ENCODE measurements at regions not wholly inside any gene's neighbourhood (a gene's known extent, or its start where the extent isn't known, plus 50 kb on each side); places are given as distances from the start of the nearest gene placed in this dataset.

DNA sequence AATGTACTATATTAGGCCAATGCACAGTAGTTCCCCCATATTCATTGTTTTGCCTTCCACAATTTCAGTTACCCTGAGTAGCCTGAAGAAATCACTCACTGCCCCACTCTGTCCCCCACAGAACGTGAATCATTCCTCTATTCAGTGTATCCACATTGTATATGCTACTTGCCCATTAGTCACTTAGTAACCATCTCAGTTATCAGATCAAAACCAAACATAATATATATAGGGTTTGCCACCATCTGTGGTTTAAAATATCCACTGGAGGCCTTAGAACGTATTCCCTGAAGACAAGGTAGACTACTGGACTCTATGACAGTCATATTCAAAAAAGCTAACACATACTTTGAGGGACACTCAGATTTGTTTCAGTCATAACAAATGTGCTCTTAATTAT is 465.7 kb upstream of the RGMB start:
- Histone ChIP-seq H3K79me2 (ENCODE audit: insufficient read depth, low read length) (no peaks in the 10 kb centered on the region), H3K4me3 (replicated peaks in 1 of 3; ENCODE audit: low read depth in 2 of 3, low read length in 3 of 3) (no peak overlapping the region), H3K27ac (ENCODE audit: low read depth in 1 of 2, low read length in 2 of 2) (no peak overlapping the region), H3K4me2 (replicated peaks; ENCODE audit: extremely low read depth, low read length, poor library complexity, severe bottlenecking) (no peak overlapping the region), H3K27me3 (ENCODE audit: control insufficient read depth in 2 of 2, insufficient read depth in 2 of 2, low read length in 2 of 2) (no peaks in the 10 kb centered on the region), H3K4me1 (ENCODE audit: control insufficient read depth in 1 of 2, insufficient read depth in 2 of 2, low read length in 2 of 2) (peaks cover 0 to 7% of the 10 kb centered on the region in 2 donors), H3K9me3 (replicated peaks in 1 of 2; ENCODE audit: control insufficient read depth in 1 of 2, insufficient read depth in 1 of 2, low read length in 2 of 2) (no peaks in the 10 kb centered on the region), H3K36me3 (replicated peaks in 1 of 2; ENCODE audit: control insufficient read depth in 1 of 2, insufficient read depth in 2 of 2, low read length in 2 of 2) (no peaks in the 10 kb centered on the region), H3K9ac (ENCODE audit: insufficient read depth, low read length, poor library complexity, severe bottlenecking) (no peak overlapping the region), H2AFZ (ENCODE audit: insufficient read depth, low read depth, low read length, poor library complexity, severe bottlenecking) (no peak overlapping the region), H4K20me1 (ENCODE audit: insufficient read depth, low read length) (no peaks in the 10 kb centered on the region)
- 83% methylated on average over 1 of the region's 2 CpGs for WGBS (ENCODE audit: insufficient coverage)
- DNase-seq: no peak
- TF ChIP-seq, protein P1, sequence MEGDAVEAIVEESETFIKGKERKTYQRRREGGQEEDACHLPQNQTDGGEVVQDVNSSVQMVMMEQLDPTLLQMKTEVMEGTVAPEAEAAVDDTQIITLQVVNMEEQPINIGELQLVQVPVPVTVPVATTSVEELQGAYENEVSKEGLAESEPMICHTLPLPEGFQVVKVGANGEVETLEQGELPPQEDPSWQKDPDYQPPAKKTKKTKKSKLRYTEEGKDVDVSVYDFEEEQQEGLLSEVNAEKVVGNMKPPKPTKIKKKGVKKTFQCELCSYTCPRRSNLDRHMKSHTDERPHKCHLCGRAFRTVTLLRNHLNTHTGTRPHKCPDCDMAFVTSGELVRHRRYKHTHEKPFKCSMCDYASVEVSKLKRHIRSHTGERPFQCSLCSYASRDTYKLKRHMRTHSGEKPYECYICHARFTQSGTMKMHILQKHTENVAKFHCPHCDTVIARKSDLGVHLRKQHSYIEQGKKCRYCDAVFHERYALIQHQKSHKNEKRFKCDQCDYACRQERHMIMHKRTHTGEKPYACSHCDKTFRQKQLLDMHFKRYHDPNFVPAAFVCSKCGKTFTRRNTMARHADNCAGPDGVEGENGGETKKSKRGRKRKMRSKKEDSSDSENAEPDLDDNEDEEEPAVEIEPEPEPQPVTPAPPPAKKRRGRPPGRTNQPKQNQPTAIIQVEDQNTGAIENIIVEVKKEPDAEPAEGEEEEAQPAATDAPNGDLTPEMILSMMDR (IDR thresholded peaks at IDR 0.05): no peak
- Mint-ChIP-seq H3K27ac (no peak overlapping the region), H3K4me3 (no peak overlapping the region), H3K4me1 (peaks cover 5% of the 10 kb centered on the region), H3K27me3 (ENCODE audit: low read depth in 3 of 3) (peaks cover 0 to 5% (median 1%) of the 10 kb centered on the region in 3 donors), H3K9me3 (peaks cover 0 to 5% (median 0%) of the 10 kb centered on the region in 7 donors), H3K36me3 (no peaks in the 10 kb centered on the region)
- intact Hi-C loops (cut with micrococcal nuclease): no loop called here

DNA sequence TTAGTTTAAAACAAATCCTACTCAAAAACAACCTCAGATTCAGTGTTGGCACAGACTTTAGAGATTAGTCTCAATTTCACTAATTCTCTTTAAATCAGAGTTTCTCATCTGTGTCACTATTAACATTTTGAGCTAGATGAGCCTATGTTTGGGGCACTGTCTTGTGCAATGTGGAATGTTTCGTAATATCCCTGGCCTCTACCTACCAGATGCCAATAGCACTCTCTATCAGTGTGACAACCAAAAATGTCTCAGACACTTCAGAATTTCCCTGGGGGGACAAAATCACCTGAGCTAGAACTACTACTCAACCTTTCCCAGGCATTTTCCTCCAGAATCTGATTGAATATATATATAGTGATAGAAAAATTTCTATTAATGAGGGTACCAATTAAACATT is 465.2 kb upstream of the RGMB start:
- no peaks in the 10 kb centered on the region for H4K20me1 ChIP-seq (ENCODE audit: insufficient read depth, low read length)
- no peak overlapping the region for H3K9ac ChIP-seq (ENCODE audit: insufficient read depth, low read length, poor library complexity, severe bottlenecking)
- H3K4me3 ChIP-seq (replicated peaks in 1 of 3; ENCODE audit: low read depth in 2 of 3, low read length in 3 of 3): no peak overlapping the region
- no CpG with 5 or more reads among the region's 1 CpG for WGBS (ENCODE audit: insufficient coverage)
- Mint-ChIP-seq H3K27me3 (ENCODE audit: low read depth in 3 of 3) (peaks cover 0 to 5% (median 1%) of the 10 kb centered on the region in 3 donors), H3K4me3 (no peak overlapping the region), H3K27ac (no peak overlapping the region), H3K4me1 (peaks cover 5% of the 10 kb centered on the region), H3K9me3 (peaks cover 0 to 2% (median 0%) of the 10 kb centered on the region in 7 donors), H3K36me3 (no peaks in the 10 kb centered on the region)
- H3K79me2 ChIP-seq (ENCODE audit: insufficient read depth, low read length): no peaks in the 10 kb centered on the region
- H3K4me2 ChIP-seq (replicated peaks; ENCODE audit: extremely low read depth, low read length, poor library complexity, severe bottlenecking): no peak overlapping the region
- no peak overlapping the region for H2AFZ ChIP-seq (ENCODE audit: insufficient read depth, low read depth, low read length, poor library complexity, severe bottlenecking)
- intact Hi-C loops (cut with micrococcal nuclease): no loop called here
- no peaks in the 10 kb centered on the region for H3K36me3 ChIP-seq (replicated peaks in 1 of 2; ENCODE audit: control insufficient read depth in 1 of 2, insufficient read depth in 2 of 2, low read length in 2 of 2)
- DNase-seq: no peak
- H3K27me3 ChIP-seq (ENCODE audit: control insufficient read depth in 2 of 2, insufficient read depth in 2 of 2, low read length in 2 of 2): no peaks in the 10 kb centered on the region
- peaks cover 0 to 7% of the 10 kb centered on the region in 2 donors for H3K4me1 ChIP-seq (ENCODE audit: control insufficient read depth in 1 of 2, insufficient read depth in 2 of 2, low read length in 2 of 2)
- no peak overlapping the region for H3K27ac ChIP-seq (ENCODE audit: low read depth in 1 of 2, low read length in 2 of 2)
- TF ChIP-seq, protein P1 (IDR thresholded peaks at IDR 0.05): no peak
- no peaks in the 10 kb centered on the region for H3K9me3 ChIP-seq (replicated peaks in 1 of 2; ENCODE audit: control insufficient read depth in 1 of 2, insufficient read depth in 1 of 2, low read length in 2 of 2)
